ENCODE measurements at regions not wholly inside any gene's neighbourhood (a gene's known extent, or its start where the extent isn't known, plus 50 kb on each side); places are given as distances from the start of the nearest gene placed in this dataset.

GRCh38 chr13:47511647-47512046 lies 489.4 kb downstream of the SUCLA2 start:
- no peak overlapping the region for H2AFZ ChIP-seq (ENCODE audit: low read length)
- H3K9me3 ChIP-seq (ENCODE audit: insufficient read depth, low read depth, low read length) = no peaks in the 10 kb centered on the region
- no peaks in the 10 kb centered on the region for H3K79me2 ChIP-seq (ENCODE audit: insufficient read depth, low read length)
- H3K4me2 ChIP-seq (ENCODE audit: low read depth, low read length, poor library complexity, severe bottlenecking) = no peak overlapping the region
- H3K4me1 ChIP-seq (ENCODE audit: insufficient read depth, low read length, poor library complexity, severe bottlenecking) = no peaks in the 10 kb centered on the region
- H3K9ac ChIP-seq (ENCODE audit: low read depth, low read length, poor library complexity, severe bottlenecking) = no peak overlapping the region
- H3F3A ChIP-seq (ENCODE audit: low read depth) = no peaks in the 10 kb centered on the region
- H3K4me3 ChIP-seq (ENCODE audit: low read length, poor library complexity, severe bottlenecking) = no peak overlapping the region
- no peaks in the 10 kb centered on the region for H3K36me3 ChIP-seq (ENCODE audit: insufficient read depth, low read length)
- no peaks in the 10 kb centered on the region; the same call in 1 of the 2 replicates for H3K9me2 ChIP-seq (replicated peaks; ENCODE audit: low read depth, low read length)
- TF ChIP-seq, protein P1, sequence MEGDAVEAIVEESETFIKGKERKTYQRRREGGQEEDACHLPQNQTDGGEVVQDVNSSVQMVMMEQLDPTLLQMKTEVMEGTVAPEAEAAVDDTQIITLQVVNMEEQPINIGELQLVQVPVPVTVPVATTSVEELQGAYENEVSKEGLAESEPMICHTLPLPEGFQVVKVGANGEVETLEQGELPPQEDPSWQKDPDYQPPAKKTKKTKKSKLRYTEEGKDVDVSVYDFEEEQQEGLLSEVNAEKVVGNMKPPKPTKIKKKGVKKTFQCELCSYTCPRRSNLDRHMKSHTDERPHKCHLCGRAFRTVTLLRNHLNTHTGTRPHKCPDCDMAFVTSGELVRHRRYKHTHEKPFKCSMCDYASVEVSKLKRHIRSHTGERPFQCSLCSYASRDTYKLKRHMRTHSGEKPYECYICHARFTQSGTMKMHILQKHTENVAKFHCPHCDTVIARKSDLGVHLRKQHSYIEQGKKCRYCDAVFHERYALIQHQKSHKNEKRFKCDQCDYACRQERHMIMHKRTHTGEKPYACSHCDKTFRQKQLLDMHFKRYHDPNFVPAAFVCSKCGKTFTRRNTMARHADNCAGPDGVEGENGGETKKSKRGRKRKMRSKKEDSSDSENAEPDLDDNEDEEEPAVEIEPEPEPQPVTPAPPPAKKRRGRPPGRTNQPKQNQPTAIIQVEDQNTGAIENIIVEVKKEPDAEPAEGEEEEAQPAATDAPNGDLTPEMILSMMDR (conservative IDR thresholded peaks at IDR 0.05; ENCODE audit: low read length) = no peak
- TF ChIP-seq EZH2phosphoT487 (IDR thresholded peaks at IDR 0.05; ENCODE audit: borderline replicate concordance) = no peak
- H3K27me3 ChIP-seq (ENCODE audit: insufficient read depth, low read length, poor library complexity, severe bottlenecking) = no peaks in the 10 kb centered on the region
- H4K20me1 ChIP-seq (ENCODE audit: insufficient read depth, low read length, poor library complexity, severe bottlenecking) = no peaks in the 10 kb centered on the region

- Histone ChIP-seq H4K20me1 (ENCODE audit: insufficient read depth, low read length, poor library complexity, severe bottlenecking) (no peaks in the 10 kb centered on the region), H3K79me2 (ENCODE audit: insufficient read depth, low read length) (no peaks in the 10 kb centered on the region), H3K9me2 (replicated peaks; ENCODE audit: low read depth, low read length) (no peaks in the 10 kb centered on the region), H2AFZ (ENCODE audit: low read length) (no peak overlapping the region), H3K4me1 (ENCODE audit: insufficient read depth, low read length, poor library complexity, severe bottlenecking) (no peaks in the 10 kb centered on the region), H3K36me3 (ENCODE audit: insufficient read depth, low read length) (no peaks in the 10 kb centered on the region), H3K9ac (ENCODE audit: low read depth, low read length, poor library complexity, severe bottlenecking) (no peak overlapping the region), H3K4me2 (ENCODE audit: low read depth, low read length, poor library complexity, severe bottlenecking) (no peak overlapping the region), H3K9me3 (ENCODE audit: insufficient read depth, low read depth, low read length) (no peaks in the 10 kb centered on the region), H3F3A (ENCODE audit: low read depth) (no peaks in the 10 kb centered on the region), H3K4me3 (ENCODE audit: low read length, poor library complexity, severe bottlenecking) (no peak overlapping the region), H3K27me3 (ENCODE audit: insufficient read depth, low read length, poor library complexity, severe bottlenecking) (no peaks in the 10 kb centered on the region)
- TF ChIP-seq, protein P1 (conservative IDR thresholded peaks at IDR 0.05; ENCODE audit: low read length) = no peak
- TF ChIP-seq EZH2phosphoT487 (IDR thresholded peaks at IDR 0.05; ENCODE audit: borderline replicate concordance) = no peak
These were observed 492.4 kb downstream of the SUCLA2 start for GRCh38 chr13:47508527-47509228.

DNA sequence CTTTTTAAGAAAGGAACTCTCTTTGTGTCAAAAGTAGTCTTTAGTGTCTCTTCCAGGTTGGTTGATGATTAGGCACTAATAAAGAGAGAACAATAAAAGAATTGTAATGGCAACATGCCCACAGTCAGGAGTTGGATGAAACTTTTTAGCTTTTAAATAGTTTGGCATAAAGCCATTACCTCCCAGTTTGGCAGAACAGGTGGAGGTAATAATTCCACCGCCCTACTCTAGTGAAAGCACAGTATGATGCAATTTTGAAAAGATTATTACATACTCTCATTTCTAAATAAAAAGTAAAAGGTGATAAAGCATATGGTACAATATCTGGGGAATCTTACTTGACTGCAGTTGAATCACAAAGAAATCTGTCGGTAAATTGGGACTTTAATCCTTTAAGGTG lies 497.6 kb downstream of the SUCLA2 start:
- no peak for TF ChIP-seq EZH2phosphoT487 (IDR thresholded peaks at IDR 0.05; ENCODE audit: borderline replicate concordance)
- TF ChIP-seq, protein P1 (conservative IDR thresholded peaks at IDR 0.05; ENCODE audit: low read length) = no peak

More for the DNA sequence above, 497.6 kb downstream of the SUCLA2 start:
- Histone ChIP-seq H3K9me2 (replicated peaks; ENCODE audit: low read depth, low read length) (no peaks in the 10 kb centered on the region), H3K4me1 (ENCODE audit: insufficient read depth, low read length, poor library complexity, severe bottlenecking) (no peaks in the 10 kb centered on the region), H3K79me2 (ENCODE audit: insufficient read depth, low read length) (no peaks in the 10 kb centered on the region), H3K4me3 (ENCODE audit: low read length, poor library complexity, severe bottlenecking) (no peak overlapping the region), H3K36me3 (ENCODE audit: insufficient read depth, low read length) (no peaks in the 10 kb centered on the region), H3F3A (ENCODE audit: low read depth) (no peaks in the 10 kb centered on the region), H3K9me3 (ENCODE audit: insufficient read depth, low read depth, low read length) (no peaks in the 10 kb centered on the region), H2AFZ (ENCODE audit: low read length) (no peak overlapping the region), H3K27me3 (ENCODE audit: insufficient read depth, low read length, poor library complexity, severe bottlenecking) (no peaks in the 10 kb centered on the region), H4K20me1 (ENCODE audit: insufficient read depth, low read length, poor library complexity, severe bottlenecking) (no peaks in the 10 kb centered on the region), H3K4me2 (ENCODE audit: low read depth, low read length, poor library complexity, severe bottlenecking) (no peak overlapping the region), H3K9ac (ENCODE audit: low read depth, low read length, poor library complexity, severe bottlenecking) (no peak overlapping the region)

All from Loucy (cell line).